Islet of Langerhans (tissue), 1 donor: ENCODE measurements at regions not wholly inside any gene's neighbourhood (a gene's known extent, or its start where the extent isn't known, plus 50 kb on each side); places are given as distances from the start of the nearest gene placed in this dataset.

Experiments
- FAIRE-seq: peaks from one replicate; lab custom pipeline; 2011; peaks lifted over from hg19 to GRCh38; lab: Jason Lieb, UNC

DNA sequence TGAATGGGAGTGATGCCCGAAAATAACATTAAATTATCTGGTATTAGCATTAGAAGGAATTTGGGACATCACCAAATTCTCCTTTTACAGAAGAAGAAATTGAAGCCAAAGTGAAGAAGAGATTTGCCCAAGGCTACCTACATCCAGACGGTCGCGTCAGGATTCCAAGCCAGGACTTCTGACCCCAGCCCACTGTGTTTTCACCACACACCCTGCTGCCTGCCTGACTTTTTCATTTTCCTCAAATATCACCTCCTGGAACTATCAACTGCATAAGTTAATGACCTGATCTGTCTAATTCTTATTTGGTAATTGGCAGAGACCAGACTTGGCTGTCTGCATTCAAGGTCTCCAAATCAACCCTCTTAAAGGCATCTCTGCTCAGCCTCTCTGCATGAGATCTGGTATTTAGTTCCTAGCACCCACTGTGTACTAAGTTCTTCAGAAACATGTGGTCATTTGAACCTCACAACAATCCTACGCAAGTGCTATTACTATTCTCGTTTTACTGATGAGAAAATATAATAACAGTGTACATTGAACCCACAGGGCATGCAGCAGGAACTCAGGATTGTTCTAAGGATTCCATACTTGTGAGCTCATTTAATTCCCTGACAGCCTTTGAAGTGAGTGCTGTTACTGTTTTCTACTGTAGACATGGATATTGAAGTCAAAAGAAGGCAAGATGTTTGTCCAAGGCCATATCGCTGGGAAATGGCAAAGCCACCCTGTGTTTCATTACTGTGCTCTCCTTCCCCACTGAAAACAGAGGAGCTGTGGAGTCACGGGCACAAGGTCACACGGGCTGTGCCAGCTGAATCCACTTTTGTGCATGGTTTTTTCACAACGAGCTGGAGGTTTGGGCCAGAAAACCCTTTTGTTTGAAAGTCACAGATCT lies 195.2 kb upstream of the C1QTNF7 start:
- FAIRE-seq, result no peak

DNA sequence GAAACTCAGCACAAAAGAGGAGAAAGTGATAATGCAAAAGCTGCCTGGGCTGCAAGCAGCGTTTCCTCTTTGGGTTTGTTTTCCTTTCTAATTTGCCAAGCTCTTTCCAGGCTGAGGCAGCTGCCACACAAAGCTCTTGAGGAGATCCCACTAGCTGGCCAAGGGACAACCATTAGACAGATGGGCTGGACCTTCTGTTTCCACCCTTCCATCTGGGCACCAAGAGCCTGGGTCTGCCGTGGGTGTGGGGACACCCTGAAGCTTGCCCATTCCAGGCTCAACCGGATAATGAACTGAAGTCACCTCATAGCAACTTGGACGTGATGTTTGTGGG lies 194.6 kb upstream of the C1QTNF7 start:
- FAIRE-seq, result no peak

DNA sequence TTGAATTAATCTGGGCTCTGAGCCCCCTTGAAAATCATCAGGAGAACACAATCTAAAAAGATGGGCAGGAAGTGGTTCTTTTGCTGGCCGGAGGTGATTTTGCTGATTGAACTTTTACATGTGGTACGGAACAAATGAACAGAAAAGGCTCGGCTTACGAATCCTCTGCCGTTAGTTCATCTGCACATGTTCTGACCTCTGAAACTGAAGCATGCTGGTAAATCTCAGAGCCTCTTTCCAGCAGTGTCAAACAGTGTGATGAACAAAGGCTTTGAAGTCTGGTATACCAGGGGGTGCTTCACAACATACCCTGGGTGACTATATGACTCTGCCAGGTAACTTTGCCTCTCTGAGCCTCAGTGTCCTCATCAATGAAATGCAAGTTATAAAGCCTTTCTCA lies 194.2 kb upstream of the C1QTNF7 start:
- FAIRE-seq, result no peak

DNA sequence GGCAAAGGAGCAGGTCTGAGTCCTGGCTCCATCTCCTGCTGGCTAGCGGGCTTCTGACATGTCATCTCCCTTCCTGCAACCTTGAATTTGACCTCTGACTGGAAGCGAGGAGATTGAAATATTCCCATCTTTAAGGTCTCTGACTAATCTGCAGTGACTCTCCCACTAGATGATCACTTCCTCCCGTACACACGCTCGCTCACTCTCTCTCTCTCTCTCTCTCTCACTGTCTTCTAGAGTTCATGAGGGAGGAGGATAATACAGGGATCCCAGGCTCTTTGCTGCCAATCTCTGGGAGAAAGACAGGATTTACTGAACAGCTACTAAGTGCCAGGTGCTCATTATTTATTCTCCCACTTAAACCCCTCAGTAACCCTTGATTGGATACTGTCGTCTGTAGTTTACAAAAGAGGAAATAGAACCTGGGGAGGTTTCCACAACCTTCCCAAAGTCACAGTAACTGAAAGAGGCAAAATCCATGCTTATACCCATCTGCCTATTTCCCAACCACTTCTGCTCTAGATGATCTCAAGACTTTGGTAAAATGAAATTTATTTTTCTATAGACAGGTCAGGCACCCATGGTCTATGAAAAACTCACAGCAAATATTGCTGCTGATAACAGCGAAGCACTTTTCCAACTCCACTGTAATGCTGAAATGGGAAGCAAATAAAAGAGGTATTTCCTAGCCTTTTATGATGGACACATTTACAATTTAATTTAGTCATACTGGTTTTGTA lies 193.5 kb upstream of the C1QTNF7 start:
- no peak for FAIRE-seq

DNA sequence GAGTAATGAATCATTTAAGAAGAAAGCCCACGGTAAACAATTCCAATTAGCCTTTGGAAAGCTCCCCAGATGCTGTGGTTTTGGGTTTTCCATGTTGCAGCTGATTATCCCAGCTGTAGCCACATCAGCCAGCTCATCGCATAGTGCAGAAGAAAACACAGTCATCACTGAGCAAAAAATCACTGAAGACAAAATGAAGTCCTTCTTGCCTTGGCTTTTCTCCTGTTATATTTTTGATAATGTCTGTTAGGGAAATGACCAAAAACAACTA lies 193.0 kb upstream of the C1QTNF7 start:
- FAIRE-seq, result no peak

DNA sequence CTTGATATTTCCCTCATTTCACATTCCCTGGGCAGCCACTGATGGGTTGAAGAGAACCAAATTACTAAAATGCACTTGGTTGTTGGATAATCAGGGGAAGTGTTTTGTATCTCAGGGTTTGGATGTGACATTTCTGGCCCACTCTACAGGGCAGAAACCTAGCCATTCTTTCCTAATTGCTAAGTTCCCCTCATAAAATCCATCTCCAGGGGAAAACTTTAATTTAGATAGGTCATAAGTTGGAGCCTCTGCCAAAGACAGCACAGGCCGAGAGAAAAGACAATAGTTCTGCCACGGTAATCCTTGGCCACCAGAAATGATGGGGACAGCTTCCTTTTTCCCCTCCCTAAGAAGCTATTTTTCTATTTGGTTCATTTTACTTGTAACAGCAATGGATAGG lies 192.7 kb upstream of the C1QTNF7 start:
- no peak for FAIRE-seq

DNA sequence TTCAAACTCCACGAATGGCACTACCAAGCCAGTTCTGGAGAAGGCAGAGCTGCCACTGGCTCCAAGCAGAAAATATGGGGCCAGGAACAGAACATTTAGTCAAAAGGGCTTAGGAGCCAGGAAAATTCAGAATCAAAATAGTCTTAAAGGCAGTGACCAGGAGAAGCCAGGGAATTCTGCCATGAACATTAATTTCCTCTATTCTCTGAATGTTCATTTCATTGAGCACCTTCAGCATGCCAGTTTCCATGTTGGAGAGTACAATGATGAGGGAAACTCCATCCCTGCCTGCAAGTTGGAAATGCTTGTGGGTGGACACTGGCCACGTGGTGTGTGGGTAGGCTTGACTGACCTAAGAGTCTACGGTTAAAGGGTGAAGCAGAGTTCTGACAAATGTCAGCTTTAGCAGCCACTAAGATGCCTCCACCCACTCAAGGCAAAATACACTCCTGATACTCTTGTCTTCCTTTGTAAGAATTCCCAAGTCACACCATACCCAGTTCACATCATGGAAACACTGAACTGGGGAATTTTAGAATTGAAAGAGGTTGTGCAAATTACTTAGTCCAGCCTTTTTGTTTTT lies 190.1 kb upstream of the C1QTNF7 start:
- FAIRE-seq, result no peak

DNA sequence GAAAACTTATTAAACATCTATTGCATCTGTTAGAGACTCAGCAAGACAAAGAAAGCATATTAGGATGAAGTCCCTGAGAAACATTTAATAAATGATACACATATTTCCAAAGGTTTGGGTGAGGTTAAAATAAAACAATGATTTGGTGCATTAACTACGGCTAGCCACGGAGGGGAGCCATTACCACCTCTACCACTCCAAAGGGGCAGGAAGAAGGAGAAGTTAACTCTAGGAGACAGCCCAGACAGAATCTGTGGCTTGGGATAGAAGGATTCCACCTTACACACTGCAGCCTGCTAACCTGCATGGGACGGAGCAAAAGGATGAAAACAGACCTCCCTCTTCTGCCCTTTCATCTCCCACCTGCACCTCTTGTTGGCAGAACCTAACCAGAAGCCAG lies 189.1 kb upstream of the C1QTNF7 start:
- peak; percentile 85 for FAIRE-seq

DNA sequence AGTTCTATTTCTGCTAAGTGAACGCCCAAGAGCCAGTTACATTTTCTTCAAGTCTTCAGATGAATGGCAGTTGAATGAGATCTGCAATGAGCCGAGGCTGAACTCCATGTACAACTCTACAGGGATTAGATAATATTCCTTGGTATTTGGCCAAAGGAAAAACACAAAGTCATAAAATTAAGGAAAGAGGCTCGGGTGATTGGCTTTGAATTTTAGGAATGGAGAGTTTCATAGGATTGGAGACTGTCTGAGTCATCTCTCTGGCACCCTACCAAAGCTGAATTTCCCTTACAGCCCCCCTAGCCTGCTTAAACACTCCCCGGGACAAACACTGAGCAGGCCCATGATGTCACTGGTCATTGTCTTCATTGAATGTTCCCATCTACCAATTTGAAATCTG lies 188.0 kb upstream of the C1QTNF7 start:
- no peak for FAIRE-seq

DNA sequence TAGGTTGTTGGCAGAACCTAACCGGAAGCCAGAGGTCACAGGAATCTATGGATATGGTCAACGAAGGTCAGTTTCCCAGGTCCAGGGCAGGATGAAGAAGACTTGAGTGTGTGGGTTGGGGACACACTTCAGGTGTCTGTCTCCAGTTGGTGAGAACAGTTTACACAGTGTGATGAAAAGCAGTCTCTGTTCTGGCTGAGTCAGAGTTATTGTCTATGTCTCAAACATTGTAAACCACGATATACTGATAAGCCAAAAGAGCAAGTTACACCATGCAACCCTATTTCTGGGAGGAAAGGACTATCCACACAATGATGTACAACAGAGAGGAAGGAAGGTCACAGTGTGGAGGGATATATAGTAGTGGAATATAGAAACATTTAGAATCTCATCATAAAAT lies 187.1 kb upstream of the C1QTNF7 start:
- no peak for FAIRE-seq

DNA sequence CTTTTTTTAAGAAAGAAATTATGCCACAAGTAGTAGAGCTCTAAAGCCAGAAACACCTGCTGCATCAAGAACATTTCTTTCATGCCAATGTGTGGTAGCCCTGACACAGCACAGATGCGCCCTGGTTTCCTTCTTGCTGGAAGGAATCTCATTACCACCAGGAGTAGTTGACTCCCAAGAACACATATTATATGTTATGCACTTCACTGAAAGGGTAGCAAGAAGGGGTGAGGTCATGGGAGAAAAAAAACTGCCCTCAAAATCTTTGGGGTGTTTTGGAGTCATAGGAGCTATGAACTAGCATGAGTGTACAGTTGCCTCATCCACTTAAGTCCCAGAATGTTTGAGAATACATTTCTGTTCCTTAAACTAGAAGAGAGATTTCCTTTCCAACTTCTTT lies 185.8 kb upstream of the C1QTNF7 start:
- no peak for FAIRE-seq

DNA sequence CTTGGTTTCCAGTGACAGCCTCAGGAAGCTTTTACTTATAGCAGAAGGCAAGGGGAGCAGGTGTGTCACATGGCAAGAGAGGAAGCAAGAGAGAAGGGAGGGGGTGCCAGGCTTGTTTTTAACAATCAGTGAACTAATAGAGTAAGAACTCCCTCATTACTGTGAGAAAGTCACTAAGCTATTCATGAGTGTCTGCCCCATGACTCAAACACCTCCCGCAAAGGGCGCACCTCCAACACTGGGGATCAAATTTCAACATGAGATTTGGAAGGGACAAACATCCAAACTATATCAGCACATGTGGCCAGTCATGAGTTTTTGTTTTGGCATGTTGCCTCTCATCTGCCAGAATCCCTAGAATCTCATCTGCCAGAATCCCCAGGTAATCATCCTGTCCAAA lies 183.5 kb upstream of the C1QTNF7 start:
- FAIRE-seq, result no peak

DNA sequence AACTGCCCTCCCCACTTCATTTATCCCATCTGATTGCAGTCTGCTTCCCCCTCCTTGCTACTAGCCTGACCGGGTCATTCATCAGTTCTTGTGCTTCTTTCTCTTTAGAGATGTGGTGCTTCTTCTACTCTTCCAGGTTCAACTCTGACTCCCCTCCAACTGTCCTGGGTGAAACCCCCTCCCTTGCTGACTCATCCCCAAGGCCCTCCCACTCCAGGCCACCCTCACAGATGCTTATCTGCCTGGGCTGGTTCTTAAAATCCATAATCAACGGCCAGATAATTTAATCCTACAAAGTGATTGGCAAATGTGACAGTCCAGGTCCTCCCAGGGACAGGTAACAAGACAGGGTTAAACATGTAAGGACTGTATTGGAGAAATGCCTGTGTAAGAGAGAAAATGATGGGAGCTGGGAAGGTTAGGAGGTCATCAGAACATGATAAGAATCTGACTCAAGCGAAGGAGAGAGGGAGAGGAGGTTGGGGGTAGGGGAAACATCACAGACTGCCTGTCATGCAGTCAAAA lies 182.8 kb upstream of the C1QTNF7 start:
- FAIRE-seq, result no peak

DNA sequence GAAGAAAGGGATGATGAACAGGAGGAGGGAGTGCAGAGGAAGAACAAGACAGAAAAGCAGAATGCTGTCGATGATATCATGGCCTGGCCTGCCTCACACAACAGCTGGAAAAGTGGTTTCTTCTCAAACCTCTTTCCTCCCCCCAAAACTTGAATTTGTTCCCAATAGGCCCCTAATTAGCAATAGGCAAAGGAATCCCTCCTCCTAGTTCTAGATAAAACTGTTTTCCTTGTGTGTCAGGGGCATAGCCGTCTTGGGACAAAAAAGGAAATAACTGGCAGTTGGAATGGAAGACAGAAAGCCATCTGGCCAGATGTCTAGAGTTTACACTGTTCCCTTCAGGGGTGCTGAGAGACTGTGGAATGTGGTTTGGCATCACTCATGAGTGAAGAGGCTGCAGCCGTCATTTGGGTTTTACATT lies 177.8 kb upstream of the C1QTNF7 start:
- FAIRE-seq, result no peak

DNA sequence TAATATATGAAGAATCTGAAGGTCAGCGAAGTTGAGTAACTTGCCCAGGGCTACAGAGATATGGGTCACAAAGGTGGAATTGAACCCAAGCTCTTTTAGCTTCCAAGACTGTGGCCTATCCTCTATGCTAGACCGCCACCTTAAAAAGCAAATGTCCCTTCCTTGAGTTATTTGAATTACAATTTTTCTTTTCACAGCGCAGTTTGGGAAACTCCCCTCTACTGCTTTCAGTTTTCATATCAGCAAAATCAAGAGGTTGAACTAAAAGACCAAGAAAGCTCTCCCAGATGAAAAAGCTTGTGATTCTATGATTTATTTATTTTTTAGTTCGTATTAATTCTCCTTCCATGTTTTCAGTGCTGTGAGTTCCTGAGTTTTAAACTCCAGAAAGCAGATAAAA lies 174.5 kb upstream of the C1QTNF7 start:
- no peak for FAIRE-seq

DNA sequence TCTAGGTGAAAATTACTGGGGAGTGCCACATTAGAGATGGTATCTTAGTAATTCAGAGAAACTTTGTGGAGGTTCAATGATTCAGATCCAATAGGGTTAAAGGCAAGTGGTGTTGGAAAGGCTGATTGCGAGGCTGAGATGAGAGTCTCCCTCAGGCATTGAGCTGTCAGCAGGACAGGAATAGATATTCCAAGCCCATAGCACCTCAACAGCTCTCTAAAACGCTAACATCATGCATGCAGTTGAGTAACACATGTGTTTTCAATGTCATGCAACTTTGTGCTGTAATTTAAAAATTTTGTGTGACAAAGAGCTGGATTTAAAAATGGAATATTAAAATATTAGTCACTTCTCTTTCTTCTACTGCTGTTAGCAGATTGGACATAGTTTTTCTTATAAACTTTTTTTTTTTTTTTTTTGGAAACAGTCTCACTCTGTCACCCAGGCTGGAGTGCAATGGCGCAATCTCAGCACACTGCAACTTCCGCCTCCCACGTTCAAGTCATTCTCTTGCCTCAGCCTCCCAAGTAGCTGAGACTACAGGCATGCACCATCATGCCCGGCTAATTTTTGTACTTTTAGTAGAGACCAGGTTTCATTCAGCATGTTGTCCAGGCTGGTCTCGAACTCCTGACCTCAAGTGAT lies 173.5 kb upstream of the C1QTNF7 start:
- no peak for FAIRE-seq

DNA sequence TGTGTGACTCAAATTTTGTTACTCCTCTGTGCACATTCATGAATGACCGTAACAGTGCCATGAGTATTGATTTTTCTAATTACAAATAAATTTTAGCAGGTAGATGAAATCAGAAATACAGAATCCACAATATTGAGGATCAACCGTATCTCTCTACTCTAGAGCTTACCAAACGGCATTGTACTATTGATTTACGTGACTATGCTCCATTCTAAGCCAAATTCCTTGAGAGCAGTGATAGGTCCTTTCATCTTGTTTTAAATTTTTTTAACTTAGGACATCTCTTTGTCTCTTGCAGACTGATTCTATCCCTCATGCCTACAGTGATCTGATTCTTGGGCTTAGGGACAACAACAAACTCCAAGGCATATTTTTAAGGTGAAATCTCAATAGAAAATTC lies 172.3 kb upstream of the C1QTNF7 start:
- no peak for FAIRE-seq

DNA sequence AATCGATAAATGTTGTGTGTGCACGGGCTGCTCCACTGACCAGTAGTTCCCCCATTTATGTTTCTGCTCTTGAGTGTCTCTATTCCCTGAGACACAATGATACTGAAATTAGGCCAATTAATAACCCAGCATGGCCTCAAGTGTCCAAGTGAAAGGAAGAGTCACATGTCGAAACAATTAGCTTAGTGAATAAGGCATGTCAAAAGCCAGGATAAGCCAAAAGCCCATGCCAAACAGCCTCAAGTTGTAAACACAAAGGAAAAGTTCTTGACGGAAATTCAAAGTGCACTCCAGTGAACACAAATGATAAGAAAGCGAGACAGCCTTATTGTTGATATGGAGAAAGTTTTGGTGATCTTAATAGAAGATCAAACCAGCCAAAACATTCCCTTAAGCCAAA lies 167.1 kb upstream of the C1QTNF7 start:
- no peak for FAIRE-seq

DNA sequence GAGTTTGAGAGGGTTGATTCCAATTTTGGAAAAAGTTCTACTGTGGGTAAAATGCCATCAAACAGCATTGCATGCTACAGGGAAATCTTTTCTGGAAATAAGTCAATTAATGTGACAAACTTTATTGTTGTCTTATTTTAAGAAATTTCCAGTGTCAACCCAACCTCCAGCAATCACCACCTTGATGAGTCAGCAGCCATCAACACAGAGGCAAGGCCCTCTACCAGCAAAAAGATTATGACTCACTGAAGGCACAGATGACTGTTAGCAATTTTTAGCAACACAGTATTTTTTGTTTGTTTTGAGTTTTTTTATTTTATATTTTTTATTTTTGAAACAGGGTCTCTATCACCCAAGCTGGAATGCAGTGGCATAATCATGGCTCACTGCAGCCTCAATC lies 165.4 kb upstream of the C1QTNF7 start:
- FAIRE-seq, result no peak

DNA sequence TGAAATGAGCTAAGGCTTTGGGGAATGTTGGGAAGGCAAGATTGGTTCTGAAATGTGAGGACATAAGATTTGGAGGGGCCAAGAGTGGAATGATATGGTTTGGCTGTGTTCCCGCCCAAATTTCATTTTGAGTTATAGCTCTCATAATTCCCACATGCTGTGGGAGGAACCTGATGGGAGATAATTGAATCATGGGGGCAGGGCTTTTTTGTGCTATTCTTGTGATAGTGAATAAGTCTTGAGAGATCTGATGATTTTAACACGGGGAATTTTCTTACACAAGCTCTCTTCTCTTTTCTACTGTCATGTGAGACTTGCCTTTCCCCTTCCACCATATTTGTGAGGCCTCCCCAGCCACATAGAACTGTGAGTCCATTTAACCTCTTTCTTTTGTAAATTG lies 157.6 kb upstream of the C1QTNF7 start:
- FAIRE-seq, result no peak

DNA sequence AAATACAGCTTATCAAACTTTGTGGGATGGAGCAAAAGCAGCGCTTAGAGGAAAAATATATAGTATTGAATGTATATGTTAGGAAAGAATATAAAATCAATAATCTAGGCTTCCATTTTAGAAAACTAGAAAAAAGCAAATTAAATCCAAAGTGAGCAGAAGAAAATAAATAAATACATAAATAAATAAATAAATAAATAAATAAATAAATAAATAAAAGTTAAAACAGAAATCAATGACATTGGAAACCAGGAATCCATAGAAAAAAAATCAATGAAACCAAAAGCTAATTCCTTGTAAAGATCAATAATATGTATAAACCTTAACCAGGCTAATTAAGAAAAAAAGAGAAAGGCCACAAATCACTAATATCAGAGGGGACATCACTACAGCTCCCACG lies 141.8 kb upstream of the C1QTNF7 start:
- no peak for FAIRE-seq

DNA sequence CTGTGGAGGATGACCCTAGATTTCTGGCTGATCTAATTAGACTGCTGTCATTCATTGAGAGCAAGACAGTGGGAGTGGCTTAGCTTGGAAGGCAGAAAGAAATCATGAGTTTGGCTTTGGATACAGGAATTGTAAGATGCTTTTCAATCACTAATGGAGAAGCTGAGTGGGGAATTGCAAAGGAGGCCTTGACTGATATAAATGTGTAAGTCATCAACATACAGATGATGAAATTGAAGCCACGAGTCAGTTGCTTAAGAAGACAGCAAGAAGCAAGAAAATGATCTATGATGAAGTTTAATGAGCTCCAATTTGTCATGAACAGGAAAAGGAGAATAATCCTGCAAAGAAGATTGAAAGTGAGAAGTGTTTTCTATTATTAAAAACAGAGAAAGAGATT lies 136.7 kb upstream of the C1QTNF7 start:
- no peak for FAIRE-seq

DNA sequence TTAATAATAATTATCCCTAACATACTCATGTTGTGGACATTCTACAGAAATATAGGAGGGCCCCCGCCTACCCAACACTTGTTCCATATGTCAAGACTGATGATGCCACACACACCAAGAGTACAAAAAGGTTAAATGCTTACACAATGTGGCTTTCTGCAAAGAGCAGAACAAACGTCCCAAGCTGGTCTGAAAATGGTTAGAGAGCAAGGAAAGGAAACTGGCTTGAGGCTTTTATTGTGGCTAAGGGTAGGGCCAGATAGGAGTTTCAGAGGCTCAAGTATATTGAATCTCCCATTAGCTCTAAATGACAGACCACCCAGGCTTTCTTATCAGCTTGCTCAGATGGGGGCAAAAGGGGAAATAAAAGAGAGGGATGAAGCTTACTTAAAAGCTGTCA lies 134.1 kb upstream of the C1QTNF7 start:
- FAIRE-seq, result no peak
